DND-41 (cell line): ENCODE measurements at regions not wholly inside any gene's neighbourhood (a gene's known extent, or its start where the extent isn't known, plus 50 kb on each side); places are given as distances from the start of the nearest gene placed in this dataset.

Experiments
- ATAC-seq: fragments of 200-7000 bp; cut with Tn5 transposase; 3 replicates; pipeline ENCODE4 v1.9.1; 2021; ENCODE audit warnings: low read depth; ENCODE audit not compliant: insufficient read depth
- DNase-seq: peaks from one replicate; pipeline ENCODE4 v3.0.0-alpha.2; 2020
- H2AFZ ChIP-seq: 2 replicates; pipeline ENCODE4 v1.6.0; 2012; ENCODE audit warnings: low read depth, low read length
- H3K27ac ChIP-seq: 2 replicates; pipeline ENCODE4 v1.5.1; 2012; ENCODE audit warnings: low read length, inconsistent platforms
- H3K27me3 ChIP-seq: fragments of 200-600 bp; sonication (generic); 2 replicates; pipeline ENCODE4 v1.6.0; 2012; ENCODE audit warnings: low read length, mild to moderate bottlenecking, inconsistent platforms; ENCODE audit not compliant: insufficient read depth, poor library complexity
- H3K36me3 ChIP-seq: 2 replicates; pipeline ENCODE4 v1.5.1; 2012; ENCODE audit warnings: low read length, inconsistent platforms; ENCODE audit not compliant: insufficient read depth
- H3K4me1 ChIP-seq: 2 replicates; pipeline ENCODE4 v1.5.1; 2012; ENCODE audit warnings: mild to moderate bottlenecking, low read length; ENCODE audit not compliant: insufficient read depth
- H3K4me2 ChIP-seq: 2 replicates; pipeline ENCODE4 v1.6.0; 2012; ENCODE audit warnings: mild to moderate bottlenecking, moderate library complexity, low read length, inconsistent platforms; ENCODE audit not compliant: insufficient read depth
- H3K4me3 ChIP-seq, 2 experiments: fragments of 200-600 bp in 1 of 2; shearing (Covaris generic) in 1 of 2; 2 replicates each; pipeline ENCODE4 v1.5.1; 2012 to 2016; ENCODE audit warnings: inconsistent platforms in 2 of 2, low read length in 2 of 2, mild to moderate bottlenecking in 2 of 2, low read depth in 1 of 2, moderate library complexity in 1 of 2
- H3K79me2 ChIP-seq: 2 replicates; pipeline ENCODE4 v1.6.0; 2012; ENCODE audit warnings: low read length, inconsistent platforms; ENCODE audit not compliant: insufficient read depth
- H3K9ac ChIP-seq: 2 replicates; pipeline ENCODE4 v1.6.0; 2012; ENCODE audit warnings: low read depth, mild to moderate bottlenecking, inconsistent platforms, low read length, moderate library complexity
- H3K9me3 ChIP-seq: 2 replicates; pipeline ENCODE4 v1.5.1; 2012; ENCODE audit warnings: low read length, moderate library complexity, mild to moderate bottlenecking, inconsistent platforms; ENCODE audit not compliant: insufficient read depth, severe bottlenecking
- H4K20me1 ChIP-seq: 2 replicates; pipeline ENCODE4 v1.6.0; 2012; ENCODE audit warnings: low read length; ENCODE audit not compliant: insufficient read depth
- CTCF ChIP-seq: IDR thresholded peaks from 2 replicates; pipeline ENCODE4 v1.5.1; 2012; ENCODE audit warnings: borderline replicate concordance, low read length, moderate library complexity, mild to moderate bottlenecking; ENCODE audit not compliant: poor library complexity, severe bottlenecking; ENCODE audit errors: extremely low read depth
- EZH2 ChIP-seq: IDR thresholded peaks from 3 replicates; pipeline ENCODE4 v1.6.1; 2012; ENCODE audit warnings: borderline replicate concordance, low read depth, mild to moderate bottlenecking, moderate library complexity, low read length, inconsistent platforms; ENCODE audit not compliant: severe bottlenecking

- no peaks in the 10 kb centered on the region for H4K20me1 ChIP-seq
- TF ChIP-seq EZH2 (no peak), CTCF (no peak)
- H3K4me2 ChIP-seq = no peak overlapping the region
- H3K9ac ChIP-seq = no peak overlapping the region
- H3K27me3 ChIP-seq = peaks cover 32% of the 10 kb centered on the region
- no peak overlapping the region for H3K27ac ChIP-seq
- no peak overlapping the region for H2AFZ ChIP-seq
- H3K4me1 ChIP-seq = peaks cover 8% of the 10 kb centered on the region
- H3K4me3 ChIP-seq = no peak overlapping the region
- H3K36me3 ChIP-seq = no peaks in the 10 kb centered on the region
- no peaks in the 10 kb centered on the region for H3K9me3 ChIP-seq
- DNase-seq (no peak), ATAC-seq (no peak)
- no peaks in the 10 kb centered on the region for H3K79me2 ChIP-seq
Observed at GRCh38 chr2:106577255-106577651, 90.1 kb downstream of the CD8B2 start.

GRCh38 chr2:106579750-106580197 lies 92.6 kb downstream of the CD8B2 start:
- Histone ChIP-seq H4K20me1 (no peaks in the 10 kb centered on the region), H3K9me3 (no peaks in the 10 kb centered on the region), H3K79me2 (no peaks in the 10 kb centered on the region), H3K4me1 (peaks cover 15% of the 10 kb centered on the region), H3K27ac (no peak overlapping the region), H2AFZ (no peak overlapping the region), H3K27me3 (peaks cover 35% of the 10 kb centered on the region), H3K9ac (no peak overlapping the region), H3K4me3 (no peak overlapping the region), H3K4me2 (no peak overlapping the region), H3K36me3 (no peaks in the 10 kb centered on the region)
- TF ChIP-seq CTCF = no peak
- DNase-seq = no peak
- no peak for ATAC-seq

GRCh38 chr2:106580241-106580640 lies 93.1 kb downstream of the CD8B2 start:
- Histone ChIP-seq H3K27me3 (peaks cover 35% of the 10 kb centered on the region), H3K9ac (no peak overlapping the region), H3K27ac (no peak overlapping the region), H3K79me2 (no peaks in the 10 kb centered on the region), H3K4me1 (peaks cover 15% of the 10 kb centered on the region), H3K9me3 (no peaks in the 10 kb centered on the region), H4K20me1 (no peaks in the 10 kb centered on the region), H2AFZ (no peak overlapping the region), H3K4me3 (no peak overlapping the region), H3K4me2 (no peak overlapping the region), H3K36me3 (no peaks in the 10 kb centered on the region)
- no peak for TF ChIP-seq CTCF
- no peak for TF ChIP-seq EZH2
- ATAC-seq (no peak), DNase-seq (no peak)

- no peak overlapping the region for H2AFZ ChIP-seq
- no peak for ATAC-seq
- H3K9ac ChIP-seq = no peak overlapping the region
- no peak overlapping the region for H3K4me3 ChIP-seq
- no peaks in the 10 kb centered on the region for H3K9me3 ChIP-seq
- no peak for TF ChIP-seq CTCF
- no peaks in the 10 kb centered on the region for H3K36me3 ChIP-seq
- peaks cover 35% of the 10 kb centered on the region for H3K27me3 ChIP-seq
- H3K4me1 ChIP-seq = peaks cover 15% of the 10 kb centered on the region
- H3K27ac ChIP-seq = no peak overlapping the region
- no peaks in the 10 kb centered on the region for H3K79me2 ChIP-seq
- H3K4me2 ChIP-seq = peak overlapping the region; percentile 79
- no peak for DNase-seq
- H4K20me1 ChIP-seq = no peaks in the 10 kb centered on the region
Observed at GRCh38 chr2:106581328-106581727, 94.2 kb downstream of the CD8B2 start.
